K562 (cell line): ENCODE measurements at regions not wholly inside any gene's neighbourhood (a gene's known extent, or its start where the extent isn't known, plus 50 kb on each side); places are given as distances from the start of the nearest gene placed in this dataset.

Experiments used
- ATF3 ChIP-seq, 2 experiments: fragments of 450-650 bp in 1 of 2; sonication (generic) in 1 of 2; formaldehyde crosslinking in 1 of 2; IDR thresholded peaks in 1 of 2; conservative IDR thresholded peaks in 1 of 2; 2 replicates each; pipeline versions ENCODE4 v1.6.1 to v1.8.1; 2016 to 2023; ENCODE audit warnings: mild to moderate bottlenecking in 2 of 2, moderate library complexity in 2 of 2, inconsistent platforms in 1 of 2, missing genetic modification reagents in 1 of 2
- BACH1 ChIP-seq: fragments of 200-800 bp; sonication (Bioruptor generic); IDR thresholded peaks from 2 replicates; pipeline ENCODE4 v1.6.1; 2016; ENCODE audit warnings: missing genetic modification characterization, missing compliant biosample characterization
- CEBPG ChIP-seq, 3 experiments: fragments of 200-800 bp in 1 of 3; sonication (Bioruptor generic) in 1 of 3; sonication (generic) in 1 of 3; formaldehyde crosslinking in 1 of 3; IDR thresholded peaks in 2 of 3; conservative IDR thresholded peaks in 1 of 3; 2 replicates each; pipeline versions ENCODE4 v1.6.1 to v1.8.0; 2016 to 2022; ENCODE audit warnings: missing compliant biosample characterization in 2 of 3, missing genetic modification characterization in 2 of 3, mild to moderate bottlenecking in 1 of 3, missing genetic modification reagents in 1 of 3
- E2F1 ChIP-seq: sonication (generic); formaldehyde crosslinking; IDR thresholded peaks from 2 replicates; pipeline ENCODE4 v1.8.1; 2023; ENCODE audit warnings: mild to moderate bottlenecking, missing genetic modification reagents, moderate library complexity
- E2F3 ChIP-seq: fragments of 250-450 bp; sonication (Bioruptor Pico); IDR thresholded peaks from 2 replicates; pipeline ENCODE4 v1.4.0; 2020; ENCODE audit warnings: mild to moderate bottlenecking
- FOXO4 ChIP-seq: fragments of 450-650 bp; formaldehyde crosslinking; IDR thresholded peaks from 2 replicates; pipeline ENCODE4 v1.4.0; 2020; ENCODE audit warnings: mild to moderate bottlenecking, moderate library complexity
- ILK ChIP-seq: fragments of 450-650 bp; IDR thresholded peaks from 2 replicates; pipeline ENCODE4 v1.6.1; 2016; ENCODE audit warnings: missing genetic modification characterization, low read depth, mild to moderate bottlenecking, missing compliant biosample characterization, moderate library complexity, borderline replicate concordance
- KAT7 ChIP-seq: sonication (generic); formaldehyde crosslinking; IDR thresholded peaks from 2 replicates; pipeline ENCODE4 v1.8.0; 2022; ENCODE audit warnings: missing genetic modification reagents, mild to moderate bottlenecking, borderline replicate concordance
- KDM1A ChIP-seq, 2 experiments: fragments of 450-650 bp; IDR thresholded peaks; 2 replicates each; pipeline ENCODE4 v1.6.1; 2016; ENCODE audit warnings: mild to moderate bottlenecking in 2 of 2
- KDM5B ChIP-seq: fragments of 200-600 bp; sonication (generic); IDR thresholded peaks from 2 replicates; pipeline ENCODE4 v1.6.1; 2012; ENCODE audit warnings: low read depth, mild to moderate bottlenecking, moderate library complexity, low read length, control low read depth, inconsistent platforms; ENCODE audit not compliant: insufficient replicate concordance
- MAFG ChIP-seq: fragments of 450-650 bp; conservative IDR thresholded peaks from 2 replicates; pipeline ENCODE4 v1.6.1; 2016; ENCODE audit warnings: missing genetic modification characterization, missing compliant biosample characterization
- ZKSCAN8 ChIP-seq: fragments of 200-800 bp; sonication (Bioruptor generic); IDR thresholded peaks from 2 replicates; pipeline ENCODE4 v1.6.1; 2016; ENCODE audit warnings: missing genetic modification characterization, missing compliant biosample characterization
- ZNF174 ChIP-seq: fragments of 250-450 bp; sonication (Bioruptor Pico); IDR thresholded peaks from 2 replicates; pipeline ENCODE4 v1.4.0; 2020; ENCODE audit warnings: mild to moderate bottlenecking
- ZNF23 ChIP-seq: fragments of 250-450 bp; sonication (Bioruptor Pico); IDR thresholded peaks from 2 replicates; pipeline ENCODE4 v1.4.0; 2020; ENCODE audit warnings: mild to moderate bottlenecking
- ZNF512 ChIP-seq: IDR thresholded peaks from 2 replicates; pipeline ENCODE4 v1.6.1; 2016; ENCODE audit warnings: missing genetic modification characterization, missing compliant biosample characterization

GRCh38 chr6:14734416-14735340, 511.2 kb upstream of the JARID2 start (continued):
- TF ChIP-seq ATF3 (IDR thresholded peaks at IDR 0.05), result peak; percentile 81; the same call in 1 of the 2 replicates
- TF ChIP-seq ATF3 (CRISPR knock-in tag; conservative IDR thresholded peaks at IDR 0.05), result peak; percentile 62; the same call in 1 of the 2 replicates
- TF ChIP-seq KDM1A (IDR thresholded peaks at IDR 0.05), result peak; percentile 93 to 95
- TF ChIP-seq ZNF512, result no peak
- peak; percentile 100 for TF ChIP-seq MAFG (tag)
- TF ChIP-seq ILK (tag), result no peak; the same call in 1 of the 2 replicates
- TF ChIP-seq KAT7 (CRISPR knock-in tag), result no peak
- TF ChIP-seq ZKSCAN8 (CRISPR knock-in tag), result peak; percentile 91
- no peak for TF ChIP-seq KDM5B
- TF ChIP-seq E2F3, result no peak
- TF ChIP-seq BACH1 (tag), result peak; percentile 98
- no peak for TF ChIP-seq CEBPG (CRISPR knock-in tag; IDR thresholded peaks at IDR 0.05)
- TF ChIP-seq CEBPG (tag; conservative IDR thresholded peaks at IDR 0.05 in 1 of 2, IDR thresholded peaks at IDR 0.05 in 1 of 2), result peak; percentile 5 to 57; a peak in 2 of 4 replicates
- TF ChIP-seq E2F1 (CRISPR knock-in tag), result no peak
- TF ChIP-seq ZNF174, result no peak
- TF ChIP-seq ZNF23 (CRISPR knock-in tag), result no peak; the same call in 1 of the 2 replicates
- peak; percentile 77; the same call in 1 of the 2 replicates for TF ChIP-seq FOXO4 (CRISPR knock-in tag)
